ENCODE measurements at regions not wholly inside any gene's neighbourhood (a gene's known extent, or its start where the extent isn't known, plus 50 kb on each side); places are given as distances from the start of the nearest gene placed in this dataset.

GRCh38 chr19:31534786-31535657 is 185.8 kb upstream of the TSHZ3 start:
- no peak for DNase-seq
- ATAC-seq (ENCODE audit: low read depth) = no peak

More at GRCh38 chr19:31534786-31535657, 185.8 kb upstream of the TSHZ3 start:
- no peak for TF ChIP-seq MAFK (IDR thresholded peaks at IDR 0.05; ENCODE audit: low read depth, low read length)
- TF ChIP-seq BHLHE40 (IDR thresholded peaks at IDR 0.05; ENCODE audit: low read depth, low read length) = no peak
- TF ChIP-seq CEBPB (IDR thresholded peaks at IDR 0.05; ENCODE audit: low read depth, low read length) = no peak
- TF ChIP-seq MAZ (IDR thresholded peaks at IDR 0.05; ENCODE audit: borderline replicate concordance, low read depth, low read length) = no peak
- no peak for TF ChIP-seq RFX5 (IDR thresholded peaks at IDR 0.05; ENCODE audit: low read depth, low read length)
- TF ChIP-seq RAD21 (IDR thresholded peaks at IDR 0.05; ENCODE audit: low read length) = no peak
- no peak for TF ChIP-seq NFE2L2 (IDR thresholded peaks at IDR 0.05; ENCODE audit: low read depth, low read length)
- Histone ChIP-seq H3K9me1 (ENCODE audit: insufficient read depth, low read length) (no peaks in the 10 kb centered on the region), H3K9me3 (ENCODE audit: control insufficient read depth, insufficient read depth, low read length) (no peaks in the 10 kb centered on the region), H3K14ac (replicated peaks; ENCODE audit: low read depth, low read length) (no peak overlapping the region), H3K27ac (ENCODE audit: insufficient read depth, low read length) (no peak overlapping the region), H2BK5ac (ENCODE audit: low read depth, low read length, poor library complexity, severe bottlenecking) (no peak overlapping the region), H3K18ac (ENCODE audit: low read depth, low read length) (no peak overlapping the region), H2BK20ac (ENCODE audit: low read depth, low read length) (no peak overlapping the region), H3K4me3 (ENCODE audit: insufficient read depth, low read depth, low read length) (no peak overlapping the region), H3K9ac (ENCODE audit: low read depth, low read length) (no peak overlapping the region), H3K36me3 (ENCODE audit: control insufficient read depth, insufficient read depth, low read length) (no peaks in the 10 kb centered on the region), H3K79me1 (ENCODE audit: low read depth in 1 of 2, low read length in 2 of 2) (no peaks in the 10 kb centered on the region), H3K4me1 (ENCODE audit: control insufficient read depth, insufficient read depth, low read length) (no peaks in the 10 kb centered on the region), H2AK9ac (replicated peaks; ENCODE audit: low read depth, low read length, poor library complexity) (no peak overlapping the region), H4K8ac (ENCODE audit: low read depth in 2 of 2, low read length in 2 of 2) (no peak overlapping the region), H4K20me1 (ENCODE audit: insufficient read depth, low read length) (no peaks in the 10 kb centered on the region), H3K4ac (ENCODE audit: low read depth, low read length) (no peak overlapping the region), H4K91ac (ENCODE audit: insufficient read depth, low read depth, low read length) (no peak overlapping the region), H3K27me3 (ENCODE audit: control insufficient read depth, insufficient read depth, low read length) (no peaks in the 10 kb centered on the region), H2AK5ac (ENCODE audit: low read depth, low read length) (no peak overlapping the region), H2BK15ac (ENCODE audit: low read depth, low read length) (no peak overlapping the region), H3K4me2 (ENCODE audit: low read depth, low read length) (no peak overlapping the region), H2AFZ (replicated peaks; ENCODE audit: low read length, poor library complexity) (no peak overlapping the region), H2BK120ac (ENCODE audit: low read depth, low read length) (no peak overlapping the region), H4K5ac (ENCODE audit: low read depth, low read length) (no peak overlapping the region), H3K23ac (ENCODE audit: low read depth, low read length) (no peak overlapping the region), H3K56ac (ENCODE audit: extremely low read depth, insufficient read depth, low read length) (no peak overlapping the region)
- intact Hi-C loops (cut with micrococcal nuclease) (no loop called here), dilution Hi-C loops (cut with HindIII; ENCODE audit: low sequenced_read_pairs, unreplicated experiment) (no loop called here), in situ Hi-C loops (cut with MboI; ENCODE audit: low sequenced_read_pairs) (no loop called here)
- WGBS, 2 experiments (ENCODE audit: extremely low coverage in 2 of 2, insufficient read length in 1 of 2) = no CpG with 5 or more reads among the region's 17 CpGs
- BruUV-seq (replicated peaks) = no TSS peak
- ChIA-PET POLR2A (ENCODE audit: unreplicated experiment) (no interaction called here), CTCF (interaction anchor here (0.6 kb wide), 1 partner anchor 81 kb away, joined by 4 read pairs; no protein-coding TSS in a partner anchor)

All from IMR-90 (cell line).